SHP77 (cell line): ENCODE measurements at regions not wholly inside any gene's neighbourhood (a gene's known extent, or its start where the extent isn't known, plus 50 kb on each side); places are given as distances from the start of the nearest gene placed in this dataset.
A peak's percentile ranks its signal among the peaks of the same experiment; 100 is the strongest.

Experiments
- DNase-seq, 2 experiments: peaks; one replicate each; lab custom pipeline; 2025; lab: John Stamatoyannopoulos, UW

- no peak for DNase-seq
These were observed 85.8 kb upstream of the NELL2 start for GRCh38 chr12:44961887-44962286.

GRCh38 chr12:44960856-44961255 lies 84.7 kb upstream of the NELL2 start:
- peak in 1 of 2 experiments; percentile 6 for DNase-seq

- no peak for DNase-seq
These were observed 84.3 kb upstream of the NELL2 start for GRCh38 chr12:44960423-44960822.

- no peak for DNase-seq
These were observed 71.0 kb upstream of the NELL2 start for GRCh38 chr12:44947163-44947562.

- no peak for DNase-seq
These were observed 66.6 kb upstream of the NELL2 start for GRCh38 chr12:44942714-44943113.

- DNase-seq = peak; percentile 61 to 66
These were observed 55.0 kb upstream of the NELL2 start for GRCh38 chr12:44930972-44931600.

GRCh38 chr12:44929236-44929885 lies 53.2 kb upstream of the NELL2 start:
- DNase-seq = no peak
